A549 (cell line): ENCODE measurements at regions not wholly inside any gene's neighbourhood (a gene's known extent, or its start where the extent isn't known, plus 50 kb on each side); places are given as distances from the start of the nearest gene placed in this dataset.

Experiments used
- ATAC-seq, 2 experiments: fragments of 200-7000 bp in 1 of 2; fragments of >200 bp in 1 of 2; cut with Nextera tagmentation in 1 of 2; cut with Tn5 transposase in 1 of 2; 3 replicates each; pipeline versions ENCODE4 v1.8.0 to v1.9.1; 2018 to 2020; ENCODE audit warnings: mild to moderate bottlenecking in 1 of 2, moderate library complexity in 1 of 2
- CTCF ChIA-PET: fragments of 300-600 bp; sonication (Branson Sonifier 250); formaldehyde crosslinking; extraction: SDS; loops from one replicate; lab custom pipeline; 2021; ENCODE audit warnings: antibody characterized with exemption, inconsistent platforms; lab: Yijun Ruan, JAX
- POLR2A ChIA-PET: fragments of 350-600 bp; formaldehyde crosslinking; extraction: SDS; loops from one replicate; lab custom pipeline; 2021; ENCODE audit warnings: antibody characterized with exemption, inconsistent platforms; lab: Yijun Ruan, JAX
- DNase-seq, 2 experiments: peaks; one replicate each; pipeline versions ENCODE4 v3.0.0 to v3.0.0-alpha.2; 2011 to 2016; ENCODE audit warnings: low read depth in 1 of 2, low spot score in 1 of 2
- FAIRE-seq: peaks from 2 replicates; lab custom pipeline; 2011; peaks lifted over from hg19 to GRCh38; lab: Jason Lieb, UNC
- H3K27ac ChIP-seq, 2 experiments: fragments of >200 bp; sonication (Bioruptor Twin); formaldehyde crosslinking; 3 replicates each; pipeline ENCODE4 v1.5.1; 2016 to 2017
- H3K4me1 ChIP-seq: fragments of >200 bp; sonication (Bioruptor Twin); formaldehyde crosslinking; 3 replicates; pipeline ENCODE4 v1.6.1; 2016
- H3K4me2 ChIP-seq: fragments of >200 bp; sonication (Bioruptor Twin); formaldehyde crosslinking; 3 replicates; pipeline ENCODE4 v1.6.1; 2016
- H3K4me3 ChIP-seq: fragments of >200 bp; sonication (Bioruptor Twin); formaldehyde crosslinking; 3 replicates; pipeline ENCODE4 v1.5.1; 2016
- H3K9me3 ChIP-seq: fragments of >200 bp; sonication (Bioruptor Twin); formaldehyde crosslinking; 3 replicates; pipeline ENCODE4 v1.6.1; 2016
- CHD4 ChIP-seq: fragments of 200-600 bp; sonication (generic); IDR thresholded peaks from 2 replicates; pipeline ENCODE4 v1.6.1; 2016; ENCODE audit warnings: antibody characterized with exemption, mild to moderate bottlenecking, borderline replicate concordance
- E2F6 ChIP-seq: IDR thresholded peaks from 2 replicates; pipeline ENCODE4 v1.6.1; 2012; ENCODE audit warnings: low read depth, borderline replicate concordance
- EHF ChIP-seq: fragments of 250-450 bp; sonication (Bioruptor Pico); IDR thresholded peaks from 2 replicates; pipeline ENCODE4 v1.5.0; 2020; ENCODE audit warnings: mild to moderate bottlenecking
- ELK1 ChIP-seq: fragments of 150-350 bp; IDR thresholded peaks from 2 replicates; pipeline ENCODE4 v1.6.1; 2014; ENCODE audit warnings: low read depth, mild to moderate bottlenecking, low read length
- EP300 ChIP-seq, 2 experiments: fragments of >200 bp; sonication (Bioruptor Twin); formaldehyde crosslinking; IDR thresholded peaks; 2 replicates in 1 of 2; 3 replicates in 1 of 2; pipeline ENCODE4 v1.6.1; 2016 to 2017
- GATA3 ChIP-seq: IDR thresholded peaks from 2 replicates; pipeline ENCODE4 v1.6.1; 2012; ENCODE audit warnings: borderline replicate concordance
- HDAC2 ChIP-seq: fragments of 200-600 bp; sonication (generic); IDR thresholded peaks from 2 replicates; pipeline ENCODE4 v1.6.1; 2016
- HOXA7 ChIP-seq: fragments of 250-450 bp; sonication (Bioruptor Pico); IDR thresholded peaks from 2 replicates; pipeline ENCODE4 v1.5.0; 2020; ENCODE audit warnings: mild to moderate bottlenecking, moderate library complexity
- NPAS2 ChIP-seq: fragments of 250-450 bp; sonication (Bioruptor Pico); IDR thresholded peaks from 2 replicates; pipeline ENCODE4 v1.8.0; 2022; ENCODE audit warnings: mild to moderate bottlenecking, moderate library complexity, borderline replicate concordance
- POLR2AphosphoS2 ChIP-seq: conservative IDR thresholded peaks from 2 replicates; pipeline ENCODE4 v1.6.1; 2012; ENCODE audit warnings: low read length, improper control_type of control experiment, inconsistent platforms
- REST ChIP-seq: fragments of 200-600 bp; sonication (generic); IDR thresholded peaks from 2 replicates; pipeline ENCODE4 v1.6.1; 2016; ENCODE audit warnings: antibody characterized with exemption, mild to moderate bottlenecking, moderate library complexity
- SMC3 ChIP-seq: fragments of >200 bp; sonication (Bioruptor Twin); formaldehyde crosslinking; IDR thresholded peaks from 3 replicates; pipeline ENCODE4 v1.6.1; 2018; ENCODE audit warnings: inconsistent platforms
- SREBF2 ChIP-seq: fragments of 450-650 bp; IDR thresholded peaks from 2 replicates; pipeline ENCODE4 v1.6.1; 2014; ENCODE audit warnings: mild to moderate bottlenecking, moderate library complexity
- WGBS: methylation state at CpG from one replicate; pipeline ENCODE4 v1.1.6; 2017; ENCODE audit errors: missing lambda C conversion rate; 5-methylcytosine and 5-hydroxymethylcytosine counted together
- TF ChIP-seq, protein P1 (sequence below): fragments of >200 bp; sonication (Bioruptor Twin); formaldehyde crosslinking; IDR thresholded peaks from 3 replicates; pipeline ENCODE4 v1.5.1; 2016
- TF ChIP-seq, protein P2 (sequence below): fragments of 450-650 bp; IDR thresholded peaks from 2 replicates; pipeline ENCODE4 v1.6.1; 2014; ENCODE audit warnings: antibody characterized with exemption
- TF ChIP-seq, protein P3 (sequence below): fragments of >200 bp; sonication (Bioruptor Twin); formaldehyde crosslinking; IDR thresholded peaks from 2 replicates; pipeline ENCODE4 v1.6.1; 2016

DNA sequence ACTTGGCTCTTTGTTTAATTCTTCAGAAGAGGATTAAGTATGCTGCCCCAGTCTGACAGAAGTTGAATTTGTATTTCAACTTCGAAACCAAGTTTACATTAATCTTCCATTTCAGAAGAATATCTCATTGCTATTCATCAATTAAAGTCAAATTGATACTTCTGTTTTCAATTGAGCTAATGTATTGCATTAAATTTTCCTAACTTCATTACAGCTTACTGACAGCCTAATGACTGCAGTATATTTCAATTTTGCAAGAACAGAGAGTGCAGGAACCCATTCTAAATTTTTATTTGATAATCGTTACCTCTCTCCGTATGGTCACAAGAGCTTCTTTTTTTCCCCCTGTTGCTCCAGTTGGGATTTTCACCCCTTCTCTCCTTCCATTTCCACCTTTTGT lies 218.0 kb downstream of the CALCRL start:
- TF ChIP-seq, protein P1, sequence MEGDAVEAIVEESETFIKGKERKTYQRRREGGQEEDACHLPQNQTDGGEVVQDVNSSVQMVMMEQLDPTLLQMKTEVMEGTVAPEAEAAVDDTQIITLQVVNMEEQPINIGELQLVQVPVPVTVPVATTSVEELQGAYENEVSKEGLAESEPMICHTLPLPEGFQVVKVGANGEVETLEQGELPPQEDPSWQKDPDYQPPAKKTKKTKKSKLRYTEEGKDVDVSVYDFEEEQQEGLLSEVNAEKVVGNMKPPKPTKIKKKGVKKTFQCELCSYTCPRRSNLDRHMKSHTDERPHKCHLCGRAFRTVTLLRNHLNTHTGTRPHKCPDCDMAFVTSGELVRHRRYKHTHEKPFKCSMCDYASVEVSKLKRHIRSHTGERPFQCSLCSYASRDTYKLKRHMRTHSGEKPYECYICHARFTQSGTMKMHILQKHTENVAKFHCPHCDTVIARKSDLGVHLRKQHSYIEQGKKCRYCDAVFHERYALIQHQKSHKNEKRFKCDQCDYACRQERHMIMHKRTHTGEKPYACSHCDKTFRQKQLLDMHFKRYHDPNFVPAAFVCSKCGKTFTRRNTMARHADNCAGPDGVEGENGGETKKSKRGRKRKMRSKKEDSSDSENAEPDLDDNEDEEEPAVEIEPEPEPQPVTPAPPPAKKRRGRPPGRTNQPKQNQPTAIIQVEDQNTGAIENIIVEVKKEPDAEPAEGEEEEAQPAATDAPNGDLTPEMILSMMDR = no peak
- TF ChIP-seq ELK1 = no peak
- TF ChIP-seq, protein P2, sequence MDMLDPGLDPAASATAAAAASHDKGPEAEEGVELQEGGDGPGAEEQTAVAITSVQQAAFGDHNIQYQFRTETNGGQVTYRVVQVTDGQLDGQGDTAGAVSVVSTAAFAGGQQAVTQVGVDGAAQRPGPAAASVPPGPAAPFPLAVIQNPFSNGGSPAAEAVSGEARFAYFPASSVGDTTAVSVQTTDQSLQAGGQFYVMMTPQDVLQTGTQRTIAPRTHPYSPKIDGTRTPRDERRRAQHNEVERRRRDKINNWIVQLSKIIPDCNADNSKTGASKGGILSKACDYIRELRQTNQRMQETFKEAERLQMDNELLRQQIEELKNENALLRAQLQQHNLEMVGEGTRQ = no peak
- TF ChIP-seq SMC3 = no peak
- no peak for TF ChIP-seq POLR2AphosphoS2
- no peak for TF ChIP-seq EHF (CRISPR knock-in tag)
- TF ChIP-seq EP300 (IDR thresholded peaks at IDR 0.05) = no peak
- no peak for TF ChIP-seq SREBF2
- TF ChIP-seq E2F6 = no peak
- TF ChIP-seq REST = no peak
- TF ChIP-seq CHD4 = no peak
- no peak for TF ChIP-seq HOXA7 (CRISPR knock-in tag)
- no peak for TF ChIP-seq NPAS2 (CRISPR knock-in tag)
- no peak for TF ChIP-seq HDAC2
- no peaks in the 10 kb centered on the region for H3K9me3 ChIP-seq
- no peak overlapping the region for H3K4me3 ChIP-seq
- ChIA-PET CTCF (no interaction called here), POLR2A (no interaction called here)
- DNase-seq = no peak
- no peak overlapping the region for H3K27ac ChIP-seq
- H3K4me1 ChIP-seq = no peaks in the 10 kb centered on the region
- 64% methylated on average over 3 of the region's 3 CpGs for WGBS
- H3K4me2 ChIP-seq = no peak overlapping the region
- no peak for ATAC-seq
- no peak for FAIRE-seq

DNA sequence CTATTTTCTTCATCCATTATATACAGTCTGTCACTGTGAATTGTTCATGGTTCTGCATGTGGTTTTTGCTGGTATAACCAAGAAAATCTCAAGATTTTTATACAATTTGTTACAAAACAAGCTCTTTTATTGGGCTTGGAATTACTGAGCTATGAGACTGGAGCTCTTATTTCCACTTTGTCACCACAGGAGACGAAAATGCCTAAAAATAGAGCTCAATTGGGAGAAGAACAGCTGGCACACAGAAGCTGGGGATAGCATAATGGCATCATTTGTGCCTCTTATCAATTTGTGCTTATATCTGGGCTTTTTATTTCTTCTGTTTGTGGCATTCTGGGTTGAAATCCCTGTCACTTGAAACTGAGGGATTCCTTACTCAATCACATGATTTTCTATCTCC lies 219.1 kb downstream of the CALCRL start:
- Histone ChIP-seq H3K4me1 (no peaks in the 10 kb centered on the region), H3K27ac (no peak overlapping the region), H3K4me3 (no peak overlapping the region)
- CTCF ChIA-PET = no interaction called here
- TF ChIP-seq SMC3 (no peak), GATA3 (no peak), POLR2AphosphoS2 (no peak), NPAS2 (CRISPR knock-in tag) (no peak), REST (no peak)
- TF ChIP-seq, protein P3, sequence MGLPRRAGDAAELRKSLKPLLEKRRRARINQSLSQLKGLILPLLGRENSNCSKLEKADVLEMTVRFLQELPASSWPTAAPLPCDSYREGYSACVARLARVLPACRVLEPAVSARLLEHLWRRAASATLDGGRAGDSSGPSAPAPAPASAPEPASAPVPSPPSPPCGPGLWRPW = no peak
- TF ChIP-seq, all 56 proteins: peak for 0
- WGBS = 0% methylated on average over 1 of the region's 1 CpG
- no peak for DNase-seq
- no peak for FAIRE-seq
- H3K4me2 ChIP-seq = no peak overlapping the region
- no peak for ATAC-seq
- no peaks in the 10 kb centered on the region for H3K9me3 ChIP-seq
- POLR2A ChIA-PET = no interaction called here
